22Rv1 (cell line): ENCODE measurements at regions not wholly inside any gene's neighbourhood (a gene's known extent, or its start where the extent isn't known, plus 50 kb on each side); places are given as distances from the start of the nearest gene placed in this dataset.
"Not testable (repeated sequence)": the region's sequence is repeated elsewhere in the genome, so short reads cannot be mapped to it uniquely, and the experiment has no call there.

ENCODE experiments used
- H3K27ac ChIP-seq: fragments of 450-650 bp; 2 replicates; pipeline ENCODE4 v1.5.1; 2017
- CTCF ChIP-seq: fragments of 450-650 bp; IDR thresholded peaks from 2 replicates; pipeline ENCODE4 v1.5.1; 2017; ENCODE audit warnings: mild to moderate bottlenecking
- ZFX ChIP-seq: fragments of 450-650 bp; IDR thresholded peaks from 2 replicates; pipeline ENCODE4 v1.6.1; 2017; ENCODE audit warnings: antibody characterized with exemption, borderline replicate concordance

DNA sequence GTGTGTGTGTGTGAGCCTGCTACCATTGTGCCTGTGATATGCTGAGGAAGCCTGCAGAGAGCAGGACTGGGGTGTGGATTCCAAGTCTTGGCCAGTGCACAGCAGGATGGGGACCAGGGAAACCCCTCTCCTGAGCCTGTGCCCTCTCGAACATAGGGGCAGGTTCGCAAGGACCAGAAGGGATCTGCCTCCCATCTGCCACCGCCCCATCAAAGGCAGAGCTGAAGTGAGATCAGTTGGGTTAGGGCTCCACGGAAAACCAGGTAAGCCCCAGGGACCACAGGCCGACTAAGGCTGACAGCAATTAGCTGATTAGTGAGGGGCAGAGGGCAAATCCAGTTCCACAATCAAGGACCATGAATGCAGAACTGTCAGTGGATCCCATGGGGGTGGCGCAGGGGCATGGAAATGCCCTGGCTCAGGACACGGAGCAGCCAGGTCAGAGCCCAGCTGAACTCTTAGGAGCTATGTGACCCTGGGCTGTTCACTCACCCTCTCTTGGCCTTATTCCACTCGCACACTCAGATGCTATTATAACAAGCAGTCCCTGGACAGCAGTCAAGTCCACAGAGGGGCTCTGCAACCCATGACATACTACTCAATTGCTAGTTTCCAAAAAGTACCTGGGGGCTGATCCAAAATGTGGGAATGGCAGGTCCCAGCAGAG is 84.2 kb upstream of the ID2 start:
- no peak overlapping the region for H3K27ac ChIP-seq

DNA sequence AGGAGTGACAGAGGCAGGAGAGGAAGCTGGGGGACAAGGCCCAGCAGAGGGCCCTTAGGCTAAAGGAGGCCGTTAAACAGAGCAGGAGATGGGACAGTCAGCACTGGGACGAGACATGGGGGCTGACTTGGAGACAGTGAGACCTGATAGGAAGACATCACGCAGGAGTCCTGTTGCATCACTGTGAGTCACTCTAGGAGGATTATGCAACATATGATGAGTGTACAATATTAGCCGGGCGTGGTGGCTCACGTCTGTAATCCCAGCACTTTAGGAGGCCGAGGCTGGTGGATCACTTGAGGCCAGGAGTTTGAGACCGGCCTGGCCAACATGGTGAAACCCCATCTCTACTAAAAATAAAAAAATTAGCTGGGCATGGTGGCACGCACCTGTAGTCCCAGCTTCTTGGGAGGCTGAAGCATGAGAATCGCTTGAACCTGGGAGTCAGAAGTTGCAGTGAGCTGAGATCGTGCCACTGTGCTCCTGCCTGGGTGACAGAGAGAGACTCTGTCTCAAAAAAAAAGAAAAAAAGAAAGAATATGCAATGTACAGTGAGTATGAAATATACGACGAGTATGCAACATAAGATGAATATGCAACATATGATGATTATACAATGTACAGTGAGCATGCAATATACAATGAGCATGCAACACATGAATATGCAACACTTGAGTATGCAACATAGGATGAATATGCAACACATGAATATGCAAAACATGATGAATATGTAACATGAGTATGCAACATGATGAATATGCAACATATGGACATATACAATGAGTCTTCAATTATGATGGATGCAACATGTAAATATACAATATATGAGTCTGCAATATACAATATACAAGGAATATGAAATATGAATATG is 83.3 kb upstream of the ID2 start:
- TF ChIP-seq CTCF = no peak
- no peak for TF ChIP-seq ZFX
- no peak overlapping the region for H3K27ac ChIP-seq

More for the DNA sequence above, 84.2 kb upstream of the ID2 start:
- no peak for TF ChIP-seq ZFX

GRCh38 chr2:8599421-8600242 is 82.2 kb upstream of the ID2 start:
- TF ChIP-seq CTCF (no peak), ZFX (no peak)
- H3K27ac ChIP-seq = no peak overlapping the region

DNA sequence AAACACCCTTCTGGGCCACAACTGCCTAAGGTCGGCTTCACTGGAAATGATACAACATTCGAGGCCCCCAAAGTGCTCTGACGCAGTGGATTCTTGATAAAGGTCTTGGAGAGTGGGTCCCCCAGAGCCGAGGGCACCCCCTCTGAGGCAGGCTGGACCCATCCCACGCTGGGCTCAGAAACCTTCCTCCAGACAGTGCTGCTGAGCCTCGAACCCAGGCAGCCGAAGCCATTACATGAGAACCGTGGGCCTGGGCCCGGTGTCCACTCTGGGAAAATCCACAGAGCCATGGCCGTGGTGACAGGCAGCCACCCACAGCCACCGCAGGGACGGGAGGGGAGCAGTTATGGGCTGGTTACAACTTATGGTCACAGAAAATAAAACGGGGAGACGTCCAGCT is 81.4 kb upstream of the ID2 start:
- TF ChIP-seq CTCF (no peak), ZFX (no peak)
- H3K27ac ChIP-seq = no peak overlapping the region

DNA sequence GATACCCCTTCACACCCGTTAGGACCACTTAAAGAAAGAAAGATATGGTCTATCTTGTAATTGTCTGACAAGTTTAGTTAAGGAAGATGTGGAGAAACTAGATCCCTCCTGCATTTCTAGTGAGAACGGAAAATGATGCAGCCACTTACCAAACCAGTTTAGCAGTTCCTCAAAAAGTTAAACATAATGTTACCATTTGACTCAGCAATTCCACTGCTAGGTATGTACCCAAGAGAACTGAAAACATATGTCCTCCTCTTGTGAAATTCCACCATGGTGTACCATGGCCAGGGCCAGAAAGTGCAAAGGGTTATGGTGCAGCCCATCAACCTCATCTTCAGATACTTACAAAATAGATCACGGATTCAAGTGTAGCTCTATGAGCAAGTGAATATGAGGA is 79.0 kb upstream of the ID2 start:
- no peak overlapping the region for H3K27ac ChIP-seq
- TF ChIP-seq CTCF = no peak
- TF ChIP-seq ZFX = no peak

- not testable (repeated sequence) for H3K27ac ChIP-seq
Measured at GRCh38 chr2:8603356-8603755, 78.5 kb upstream of the ID2 start.

DNA sequence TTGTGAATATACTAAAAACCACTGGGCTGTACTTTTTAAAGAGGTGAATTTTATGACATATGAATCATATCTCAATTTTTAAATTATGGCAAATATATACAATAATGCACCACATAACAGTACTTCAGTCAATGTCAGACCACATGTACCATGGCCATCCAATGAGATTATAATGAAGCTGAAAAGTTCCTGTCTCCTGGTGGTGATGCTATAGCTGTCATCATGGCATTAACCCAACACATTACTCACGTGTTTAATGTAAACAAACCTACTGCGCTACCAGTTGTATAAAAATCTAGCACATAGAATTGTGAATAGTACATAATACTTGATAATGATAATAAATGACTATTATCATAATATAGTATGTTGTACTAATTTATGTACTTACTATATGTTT is 77.6 kb upstream of the ID2 start:
- no peak for TF ChIP-seq CTCF
- no peak for TF ChIP-seq ZFX
- H3K27ac ChIP-seq = no peak overlapping the region
